RKO (cell line): ENCODE measurements at regions not wholly inside any gene's neighbourhood (a gene's known extent, or its start where the extent isn't known, plus 50 kb on each side); places are given as distances from the start of the nearest gene placed in this dataset.
"Not testable (repeated sequence)": the region's sequence is repeated elsewhere in the genome, so short reads cannot be mapped to it uniquely, and the experiment has no call there.

ENCODE experiments used
- DNase-seq: peaks from one replicate; pipeline ENCODE4 v3.0.0-alpha.2; 2016; ENCODE audit warnings: low spot score

DNA sequence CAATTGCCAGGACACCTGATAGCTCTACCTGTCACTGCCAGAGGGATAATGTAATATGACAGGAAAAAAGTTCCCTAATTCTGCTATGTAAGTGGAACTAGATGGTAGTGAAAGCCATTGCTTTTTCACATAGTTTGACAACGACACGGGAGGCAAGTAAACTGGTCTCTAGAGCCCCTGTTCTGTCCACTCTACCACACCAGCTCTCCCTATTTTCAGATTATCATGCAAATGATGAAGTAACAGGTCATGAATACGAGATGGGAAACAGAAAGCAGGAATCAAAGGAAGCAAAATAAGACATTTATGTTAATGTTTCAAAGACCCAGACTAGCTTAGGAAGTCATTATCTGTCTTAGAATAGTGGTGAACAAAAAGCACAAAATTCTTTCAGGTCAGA lies 56.2 kb downstream of the TAF11L14 start:
- no peak for DNase-seq

- DNase-seq = no peak
These were observed 57.5 kb downstream of the TAF11L14 start for GRCh38 chr5:17691762-17692161.

DNA sequence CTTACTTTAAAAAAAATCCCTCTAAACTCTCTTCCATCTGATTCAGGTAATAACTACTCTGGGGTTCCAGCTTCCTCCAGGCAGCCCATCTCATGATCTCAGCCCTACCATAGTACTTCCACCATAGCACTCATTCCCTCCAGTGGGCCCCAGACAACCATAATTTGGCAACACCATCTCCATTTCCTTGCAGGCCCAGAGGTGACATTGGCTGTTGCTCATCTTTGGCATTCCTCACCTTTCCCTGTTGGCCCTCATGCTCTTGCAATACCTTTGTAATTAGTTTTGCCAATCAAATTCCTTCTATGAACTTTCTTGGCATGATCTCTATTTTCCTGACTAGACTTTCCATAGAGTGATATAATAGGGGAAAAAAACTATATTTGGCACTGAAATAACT lies 60.1 kb downstream of the TAF11L14 start:
- DNase-seq = no peak

GRCh38 chr5:17694914-17695313 lies 60.7 kb downstream of the TAF11L14 start:
- DNase-seq = no peak

GRCh38 chr5:17696627-17697026 lies 62.4 kb downstream of the TAF11L14 start:
- no peak for DNase-seq

DNA sequence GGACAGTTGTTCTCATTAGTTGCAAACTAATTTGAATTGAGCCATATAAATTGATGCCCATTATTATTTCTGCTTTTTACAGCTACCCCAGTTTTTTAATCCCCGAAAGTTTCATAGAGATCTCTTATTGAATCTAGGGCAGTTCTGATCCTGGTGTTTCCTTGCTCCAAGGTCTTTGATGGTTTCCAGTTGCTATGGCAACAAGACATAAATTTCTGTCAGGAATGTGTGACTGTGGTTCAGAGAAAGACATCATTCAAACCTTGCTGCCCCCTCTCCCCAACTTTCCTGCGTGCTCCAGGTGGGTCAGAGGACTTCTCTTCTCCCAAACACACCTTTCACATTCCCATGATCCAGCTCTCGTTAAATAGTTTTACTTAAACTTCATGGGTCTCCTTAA lies 63.4 kb downstream of the TAF11L14 start:
- no peak for DNase-seq

DNA sequence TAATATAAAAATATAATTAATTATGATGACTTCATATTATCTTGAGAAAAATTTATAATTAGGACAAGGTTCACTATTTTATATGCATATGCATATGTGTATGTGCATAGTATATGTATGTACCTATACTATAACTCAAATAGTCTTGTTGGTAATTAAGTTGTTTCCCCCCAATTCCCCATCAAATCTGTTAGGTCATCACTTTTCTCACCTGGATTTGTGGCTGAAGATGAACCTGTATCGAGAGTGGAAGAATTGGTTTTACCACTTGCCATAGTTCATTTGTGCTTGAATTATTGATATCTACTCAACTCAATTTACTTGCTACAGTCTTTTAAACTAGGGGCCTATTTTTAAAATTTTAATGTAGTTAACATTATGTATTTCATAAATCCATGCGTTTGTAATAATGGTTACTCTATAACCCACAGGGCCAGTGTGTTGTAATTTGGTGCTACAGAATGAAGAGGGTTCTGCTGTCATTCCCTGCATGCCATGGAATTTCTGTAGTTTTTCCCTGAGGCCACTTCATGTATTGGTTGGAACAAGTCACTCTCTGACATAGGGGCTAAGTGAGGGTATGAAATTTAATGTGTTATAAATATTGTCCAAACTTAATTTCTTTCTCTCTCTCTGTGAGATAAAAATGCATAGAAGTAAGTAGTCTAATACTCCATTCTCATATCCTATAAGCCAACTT lies 74.9 kb downstream of the TAF11L14 start:
- DNase-seq = no peak

GRCh38 chr5:17713301-17713700 lies 79.0 kb downstream of the TAF11L14 start:
- DNase-seq = no peak

DNA sequence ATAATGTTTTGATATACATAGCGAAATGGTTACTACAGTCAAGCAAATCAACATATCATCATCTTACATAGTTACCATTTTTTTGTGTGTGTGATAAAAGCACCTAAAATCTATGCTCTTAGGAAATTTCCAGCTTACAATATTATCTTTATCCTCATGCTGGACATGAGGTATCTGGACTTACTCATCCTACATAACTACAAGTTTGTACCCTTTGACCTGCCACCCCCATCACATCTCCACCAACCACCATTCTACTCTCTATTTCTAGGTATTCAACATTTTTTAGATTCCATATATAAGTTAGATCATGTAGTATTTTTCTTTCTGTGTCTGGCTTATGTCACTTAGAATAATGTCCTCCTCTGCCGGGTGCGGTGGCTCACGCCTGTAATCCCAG lies 79.9 kb downstream of the TAF11L14 start:
- DNase-seq = no peak

DNA sequence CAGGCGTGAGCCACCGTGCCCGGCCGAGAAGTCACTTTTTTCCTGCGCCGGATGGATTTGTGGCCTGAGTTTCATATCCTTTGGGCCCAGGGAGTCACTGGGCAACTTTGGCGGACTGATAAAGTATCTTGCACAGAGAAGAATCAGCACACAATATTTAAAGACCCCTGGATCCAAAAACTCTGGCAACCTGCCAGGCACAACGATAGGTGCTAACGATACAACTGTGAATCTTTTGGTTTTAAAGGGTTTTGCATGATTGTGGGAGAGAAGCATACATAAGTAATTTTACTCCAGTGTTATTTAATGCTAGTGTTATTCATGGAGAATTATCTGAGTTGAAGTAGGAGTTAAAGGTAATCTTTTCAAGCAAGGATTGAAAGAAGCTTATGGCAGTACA lies 85.3 kb downstream of the TAF11L14 start:
- DNase-seq = no peak

GRCh38 chr5:17720071-17720470 lies 85.8 kb downstream of the TAF11L14 start:
- DNase-seq = no peak

GRCh38 chr5:17723876-17724275 lies 89.6 kb downstream of the TAF11L14 start:
- peak; percentile 31 for DNase-seq

- DNase-seq = no peak
These were observed 92.8 kb downstream of the TAF11L14 start for GRCh38 chr5:17727098-17727497.

DNA sequence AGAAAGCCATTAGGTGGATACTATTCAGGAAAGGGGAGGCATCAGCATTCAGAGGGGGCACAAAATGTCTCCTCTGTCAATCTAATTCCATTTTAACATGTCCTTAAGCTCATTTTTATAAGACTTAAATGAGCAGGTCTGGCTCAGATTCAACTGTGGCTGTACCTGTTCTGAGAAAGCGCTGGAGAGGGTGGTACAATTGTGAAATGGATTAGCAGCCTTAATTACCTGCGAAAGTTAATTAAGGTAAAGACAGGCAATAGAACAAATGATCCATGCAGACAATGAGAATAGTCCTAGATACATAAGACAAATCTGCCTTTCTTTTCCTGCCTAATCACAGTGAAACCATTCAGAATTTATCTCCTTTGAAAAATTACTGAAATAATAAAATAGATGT lies 96.2 kb downstream of the TAF11L14 start:
- DNase-seq = no peak

GRCh38 chr5:17732351-17732923 lies 98.2 kb downstream of the TAF11L14 start:
- DNase-seq = no peak

DNA sequence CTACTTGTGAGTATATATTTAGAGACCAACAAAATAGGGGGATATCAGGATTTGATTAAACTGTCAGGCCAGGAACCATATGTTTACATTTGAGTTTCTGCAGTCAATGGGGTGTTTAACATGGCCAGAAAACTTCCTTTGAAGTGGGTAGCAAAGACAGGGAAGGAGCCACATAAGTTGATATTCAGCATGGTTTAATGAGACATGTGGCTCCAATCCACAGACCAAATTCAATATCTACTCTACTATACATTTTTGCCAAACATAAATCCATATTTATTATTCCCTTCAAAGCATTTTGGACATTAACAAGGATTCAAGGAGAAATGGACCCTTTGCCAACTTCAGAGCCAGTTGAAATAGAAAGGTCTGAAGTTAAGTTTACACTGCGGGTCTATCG lies 99.8 kb downstream of the TAF11L14 start:
- DNase-seq = no peak

GRCh38 chr5:17735761-17736160 lies 101.5 kb downstream of the TAF11L14 start:
- DNase-seq = no peak

DNA sequence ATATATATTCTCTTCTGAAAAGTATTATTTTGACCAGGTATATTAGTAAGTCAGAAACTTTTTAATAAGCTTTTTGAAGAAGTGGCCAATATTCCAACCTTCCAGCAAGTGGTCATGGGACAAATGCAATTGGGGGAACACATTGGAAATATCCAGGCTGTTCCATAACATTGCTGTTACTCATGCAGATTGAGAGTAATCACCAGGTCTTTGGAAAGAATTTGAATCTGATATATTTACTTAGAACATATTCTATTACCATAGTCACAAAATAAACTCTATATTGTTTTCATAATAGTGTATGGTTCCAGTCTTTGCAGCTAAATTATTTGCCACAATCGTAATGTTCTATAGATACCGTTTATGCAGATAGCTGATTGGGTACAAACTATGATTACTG lies 102.8 kb downstream of the TAF11L14 start:
- no peak for DNase-seq

DNA sequence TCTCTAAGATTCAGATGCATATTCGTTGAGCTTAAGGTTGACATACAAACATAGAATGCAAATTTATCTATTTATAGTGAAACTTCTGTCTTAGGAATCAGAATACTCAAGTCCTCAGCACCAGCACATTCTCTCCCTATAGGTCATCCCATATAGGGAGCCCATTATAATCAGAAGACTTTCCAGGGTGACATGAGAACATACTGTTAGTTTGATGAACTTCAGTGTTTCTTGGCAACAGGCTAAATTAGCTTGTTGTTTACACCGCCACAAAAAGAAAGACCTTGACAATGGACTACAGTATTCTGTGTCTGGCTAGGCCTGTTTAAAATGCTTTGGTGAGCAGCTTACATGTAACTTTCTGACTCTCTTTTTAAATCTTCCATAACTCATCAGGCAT lies 104.2 kb downstream of the TAF11L14 start:
- no peak for DNase-seq

DNA sequence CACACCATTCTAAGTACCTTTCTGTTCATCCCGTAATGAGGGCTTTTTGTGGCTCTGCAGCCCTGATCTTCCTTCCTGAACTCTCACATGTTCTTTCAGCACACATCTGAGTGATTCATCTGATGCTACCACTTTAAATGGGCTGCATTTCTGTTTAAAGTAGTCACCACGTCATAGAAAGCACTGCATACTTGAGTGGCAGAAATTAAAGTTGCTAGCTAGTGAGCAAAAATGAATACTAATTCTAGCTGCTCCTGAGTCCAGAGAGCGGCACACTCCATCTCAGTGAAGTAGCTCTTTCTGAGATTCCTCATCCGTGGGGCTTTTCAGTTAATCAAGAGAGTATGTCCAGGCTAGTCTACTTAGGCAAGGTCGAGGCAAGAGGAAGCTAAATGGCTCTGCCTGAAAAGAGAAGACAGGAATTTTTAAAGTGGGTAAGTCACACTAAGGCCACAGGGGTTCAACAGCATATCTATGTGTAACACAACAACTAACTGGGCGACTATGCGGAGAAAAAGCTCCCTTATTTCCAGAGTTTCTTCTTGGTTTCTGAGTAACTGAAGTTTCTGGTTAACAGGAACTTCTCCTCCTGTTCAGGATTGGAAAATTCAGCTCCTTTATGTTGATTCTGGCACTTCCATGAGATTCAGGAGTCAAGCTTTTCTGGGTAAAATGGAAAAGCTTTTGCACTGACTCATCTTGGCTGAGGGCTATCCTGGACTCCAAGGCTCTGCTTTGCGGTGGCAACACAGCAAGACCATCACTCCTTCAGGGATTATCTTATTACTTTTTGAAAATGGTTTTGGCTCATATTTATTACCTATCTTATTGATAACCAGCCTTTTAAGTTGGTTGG lies 109.5 kb downstream of the TAF11L14 start:
- no peak for DNase-seq

DNA sequence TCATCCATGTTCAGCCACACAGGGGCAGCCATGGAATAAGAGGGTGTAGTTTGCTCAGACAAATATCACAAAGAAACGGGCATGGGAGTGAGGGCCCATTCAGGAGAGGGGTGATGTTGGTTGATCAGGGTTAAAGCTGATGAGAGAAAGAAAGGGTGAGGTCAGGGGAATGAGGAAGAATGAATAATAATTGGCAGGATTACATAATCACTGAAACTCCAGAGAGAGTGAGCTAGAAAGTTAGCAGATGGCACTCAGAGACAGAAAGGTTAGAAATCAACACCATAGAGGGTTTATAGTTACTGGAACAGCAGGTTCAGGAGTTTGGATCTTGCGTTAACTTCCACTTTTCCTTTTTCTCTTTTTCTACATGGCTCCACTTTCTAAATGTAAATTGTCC lies 113.9 kb downstream of the TAF11L14 start:
- DNase-seq = no peak

GRCh38 chr5:17748941-17749340 lies 114.7 kb downstream of the TAF11L14 start:
- no peak for DNase-seq

DNA sequence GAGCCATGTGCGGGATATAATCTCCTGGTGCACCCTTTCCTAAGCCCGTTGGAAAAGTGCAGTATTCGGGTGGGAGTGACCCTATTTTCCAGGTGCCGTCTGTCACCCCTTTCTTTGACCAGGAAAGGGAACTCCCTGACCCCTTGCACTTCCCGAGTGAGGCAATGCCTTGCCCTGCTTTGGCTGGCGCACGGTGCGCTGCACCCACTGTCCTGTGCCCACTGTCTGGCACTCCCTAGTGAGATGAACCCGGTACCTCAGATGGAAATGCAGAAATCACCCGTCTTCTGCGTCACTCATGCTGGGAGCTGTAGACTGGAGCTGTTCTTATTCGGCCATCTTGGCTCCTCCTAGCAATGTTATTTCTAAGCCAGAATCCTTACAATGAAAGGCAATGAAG lies 121.1 kb downstream of the TAF11L14 start:
- DNase-seq = not testable (repeated sequence)
